B cell (primary cell): ENCODE measurements at regions not wholly inside any gene's neighbourhood (a gene's known extent, or its start where the extent isn't known, plus 50 kb on each side); places are given as distances from the start of the nearest gene placed in this dataset.

Experiments used
- ATAC-seq: fragments of 200-7000 bp; cut with Tn5 transposase; one replicate; pipeline ENCODE4 v1.10.0; 2021; ENCODE audit warnings: low read depth, mild to moderate bottlenecking, moderate number of reproducible peaks, moderate library complexity
- CTCF ChIA-PET: fragments of 350-600 bp; sonication (Branson Sonifier 250); formaldehyde crosslinking; loops from one replicate; lab custom pipeline; 2021; ENCODE audit warnings: antibody characterized with exemption, inconsistent platforms; lab: Charles Lee
- POLR2A ChIA-PET: fragments of 350-600 bp; sonication (Branson Sonifier 250); formaldehyde crosslinking; loops from one replicate; lab custom pipeline; 2021; ENCODE audit warnings: antibody characterized with exemption; lab: Charles Lee
- DNase-seq: peaks from one replicate; pipeline ENCODE4 v3.0.0; 2013
- H2AFZ ChIP-seq: 2 replicates; pipeline ENCODE4 v1.6.1; 2012; ENCODE audit warnings: mild to moderate bottlenecking, low read depth, low read length; ENCODE audit not compliant: insufficient read depth, poor library complexity, severe bottlenecking
- H3K27ac ChIP-seq, 2 donors: 1 replicate in 1 of 2; 2 replicates in 1 of 2; pipeline ENCODE4 v1.5.1; 2012 to 2013; ENCODE audit warnings: low read length in 2 of 2, mild to moderate bottlenecking in 2 of 2, moderate library complexity in 1 of 2
- H3K27me3 ChIP-seq, 4 experiments: fragments of 200-600 bp in 1 of 4; sonication (generic) in 1 of 4; replicated peaks in 1 of 4; 1 replicate in 2 of 4; 2 replicates in 2 of 4; pipeline versions ENCODE4 v1.6.1 to v1.7.0; 2013 to 2016; ENCODE audit warnings: low read length in 3 of 4, mild to moderate bottlenecking in 2 of 4, mixed read lengths in 1 of 4, moderate library complexity in 1 of 4; ENCODE audit not compliant: insufficient read depth in 4 of 4, control insufficient read depth in 3 of 4; ENCODE audit errors: control extremely low read depth in 1 of 4
- H3K36me3 ChIP-seq, 2 experiments: replicated peaks in 1 of 2; 1 replicate in 1 of 2; 2 replicates in 1 of 2; pipeline versions ENCODE4 v1.6.1 to v1.7.1; 2013; ENCODE audit warnings: low read length in 1 of 2; ENCODE audit not compliant: insufficient read depth in 2 of 2, control insufficient read depth in 1 of 2; ENCODE audit errors: control extremely low read depth in 1 of 2, extremely low read depth in 1 of 2
- H3K4me1 ChIP-seq, 2 donors: fragments of 200-600 bp in 1 of 2; sonication (generic) in 1 of 2; 1 replicate in 1 of 2; 2 replicates in 1 of 2; pipeline versions ENCODE4 v1.5.1 to v1.6.1; 2013 to 2017; ENCODE audit warnings: low read length in 2 of 2; ENCODE audit not compliant: control insufficient read depth in 2 of 2, insufficient read depth in 2 of 2
- H3K4me2 ChIP-seq: replicated peaks from 2 replicates; pipeline ENCODE3; 2012; ENCODE audit warnings: mild to moderate bottlenecking, low read depth, low read length; ENCODE audit not compliant: poor library complexity, severe bottlenecking
- H3K4me3 ChIP-seq, 5 experiments: fragments of 200-600 bp in 1 of 5; sonication (generic) in 1 of 5; 1 replicate in 3 of 5; 2 replicates in 2 of 5; pipeline versions ENCODE4 v1.5.1 to v1.7.0; 2011 to 2016; ENCODE audit warnings: low read length in 4 of 5, mild to moderate bottlenecking in 4 of 5, low read depth in 2 of 5, control low read depth in 1 of 5, moderate library complexity in 1 of 5; ENCODE audit not compliant: insufficient read depth in 1 of 5; ENCODE audit errors: control extremely low read depth in 1 of 5, extremely low read depth in 1 of 5
- H3K79me2 ChIP-seq: fragments of 200-600 bp; sonication (generic); one replicate; pipeline ENCODE4 v1.6.0; 2016; ENCODE audit warnings: low read length; ENCODE audit not compliant: control insufficient read depth, insufficient read depth
- H3K9ac ChIP-seq: fragments of 200-600 bp; sonication (generic); 2 replicates; pipeline ENCODE4 v1.6.1; 2017; ENCODE audit warnings: mild to moderate bottlenecking, low read length, moderate library complexity
- H3K9me3 ChIP-seq, 3 donors: one replicate each; pipeline versions ENCODE4 v1.6.1 to v1.7.1; 2013; ENCODE audit warnings: low read length in 2 of 3; ENCODE audit not compliant: control insufficient read depth in 2 of 3, insufficient read depth in 1 of 3; ENCODE audit errors: control extremely low read depth in 1 of 3
- H4K20me1 ChIP-seq: 2 replicates; pipeline ENCODE4 v1.6.0; 2012; ENCODE audit warnings: mild to moderate bottlenecking, low read length; ENCODE audit not compliant: insufficient read depth, control insufficient read depth, poor library complexity, severe bottlenecking
- H3K27ac Mint-ChIP-seq: one replicate; pipeline ENCODE4 v1.8.0; 2021; ENCODE audit warnings: mixed read lengths
- H3K27me3 Mint-ChIP-seq: one replicate; pipeline ENCODE4 v1.8.0; 2021; ENCODE audit warnings: mixed read lengths
- H3K4me1 Mint-ChIP-seq: one replicate; pipeline ENCODE4 v1.8.0; 2021; ENCODE audit warnings: mixed read lengths
- H3K4me3 Mint-ChIP-seq: one replicate; pipeline ENCODE4 v1.8.0; 2021; ENCODE audit warnings: mixed read lengths
- H3K9me3 Mint-ChIP-seq: one replicate; pipeline ENCODE4 v1.8.0; 2022; ENCODE audit warnings: mixed read lengths; ENCODE audit not compliant: insufficient read depth
- CTCF ChIP-seq: fragments of 200-600 bp; IDR thresholded peaks from one replicate; pipeline ENCODE4 v1.8.0; 2022; ENCODE audit warnings: antibody characterized with exemption, mild to moderate bottlenecking
- EZH2 ChIP-seq: IDR thresholded peaks from 2 replicates; pipeline ENCODE4 v1.6.1; 2012; ENCODE audit warnings: borderline replicate concordance, low read depth, mild to moderate bottlenecking, moderate library complexity, low read length; ENCODE audit not compliant: insufficient read depth, poor library complexity, severe bottlenecking
- WGBS: methylation state at CpG from one replicate; pipeline ENCODE4 v1.1.5; 2013; ENCODE audit warnings: missing lambda C conversion rate; ENCODE audit not compliant: insufficient coverage; 5-methylcytosine and 5-hydroxymethylcytosine counted together
- intact Hi-C: fragments of 100-400 bp; cut with micrococcal nuclease; formaldehyde crosslinking; loops from one replicate; pipeline ENCODE4 v1.10.0; 2022

- Histone ChIP-seq H3K9ac (no peak overlapping the region), H3K4me1 (no peaks in the 10 kb centered on the region), H3K4me3 (no peak overlapping the region), H3K27ac (no peak overlapping the region), H3K9me3 (peaks cover 0 to 2% (median 0%) of the 10 kb centered on the region in 3 donors), H3K27me3 (no peaks in the 10 kb centered on the region), H3K4me2 (no peak overlapping the region), H3K36me3 (no peaks in the 10 kb centered on the region), H3K79me2 (no peaks in the 10 kb centered on the region), H2AFZ (no peak overlapping the region), H4K20me1 (no peaks in the 10 kb centered on the region)
- DNase-seq (no peak), ATAC-seq (no peak)
- no peak for TF ChIP-seq CTCF
- TF ChIP-seq EZH2: no peak
- Mint-ChIP-seq H3K4me1 (no peaks in the 10 kb centered on the region), H3K4me3 (no peak overlapping the region), H3K9me3 (peaks cover 7% of the 10 kb centered on the region), H3K27ac (no peak overlapping the region), H3K27me3 (no peaks in the 10 kb centered on the region)
- no CpG with 5 or more reads among the region's 1 CpG for WGBS
- intact Hi-C loops: no loop called here
- CTCF ChIA-PET: no interaction called here
- POLR2A ChIA-PET: no interaction called here
Observed at GRCh38 chr20:60518022-60518421, 559.8 kb downstream of the CDH26 start.

GRCh38 chr20:60525397-60525796 is 567.2 kb downstream of the CDH26 start:
- Histone ChIP-seq H3K9ac (no peak overlapping the region), H3K27ac (no peak overlapping the region), H3K4me3 (no peak overlapping the region), H3K9me3 (peaks cover 0 to 6% (median 0%) of the 10 kb centered on the region in 3 donors), H4K20me1 (no peaks in the 10 kb centered on the region), H3K4me2 (no peak overlapping the region), H3K36me3 (no peaks in the 10 kb centered on the region), H3K4me1 (no peaks in the 10 kb centered on the region), H2AFZ (no peak overlapping the region), H3K27me3 (no peaks in the 10 kb centered on the region), H3K79me2 (no peaks in the 10 kb centered on the region)
- ChIA-PET POLR2A (no interaction called here), CTCF (no interaction called here)
- Mint-ChIP-seq H3K27me3 (no peaks in the 10 kb centered on the region), H3K27ac (no peak overlapping the region), H3K9me3 (peaks cover 7% of the 10 kb centered on the region), H3K4me3 (no peak overlapping the region), H3K4me1 (no peaks in the 10 kb centered on the region)
- no peak for TF ChIP-seq EZH2
- TF ChIP-seq CTCF: no peak
- intact Hi-C loops: no loop called here
- 100% methylated on average over 1 of the region's 2 CpGs for WGBS
- ATAC-seq: no peak
- DNase-seq: no peak
